ENCODE measurements at regions not wholly inside any gene's neighbourhood (a gene's known extent, or its start where the extent isn't known, plus 50 kb on each side); places are given as distances from the start of the nearest gene placed in this dataset.
"Not testable (repeated sequence)": the region's sequence is repeated elsewhere in the genome, so short reads cannot be mapped to it uniquely, and the experiment has no call there.

DNA sequence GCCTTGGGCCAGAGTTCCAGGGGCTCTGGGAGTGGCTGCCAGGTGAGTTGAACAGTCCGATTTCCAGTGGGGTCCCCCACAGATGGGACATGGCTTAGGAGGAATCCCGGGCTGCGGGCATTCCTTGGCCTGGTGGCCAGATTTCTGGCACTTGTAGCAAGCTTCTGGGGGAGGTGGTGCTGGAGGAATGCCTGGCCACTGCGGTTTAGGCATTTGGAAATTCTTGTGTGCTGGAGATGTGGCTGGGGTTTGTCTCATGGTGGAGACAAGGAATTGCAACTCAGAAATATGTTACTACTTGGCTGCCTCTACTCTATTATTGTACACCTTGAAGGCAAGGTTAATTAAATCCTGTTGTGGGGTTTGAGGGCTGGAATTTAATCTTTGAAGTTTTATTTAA, 779.8 kb downstream of the UQCRFS1 start:
- not testable (repeated sequence) for H3K4me3 Mint-ChIP-seq; H3K4me1 Mint-ChIP-seq (ENCODE audit: low read depth); H3K27ac Mint-ChIP-seq; H3K9me3 Mint-ChIP-seq; H3K36me3 Mint-ChIP-seq (ENCODE audit: low read depth); H3K27me3 Mint-ChIP-seq (ENCODE audit: low read depth); DNase-seq (ENCODE audit: low spot score)

DNA sequence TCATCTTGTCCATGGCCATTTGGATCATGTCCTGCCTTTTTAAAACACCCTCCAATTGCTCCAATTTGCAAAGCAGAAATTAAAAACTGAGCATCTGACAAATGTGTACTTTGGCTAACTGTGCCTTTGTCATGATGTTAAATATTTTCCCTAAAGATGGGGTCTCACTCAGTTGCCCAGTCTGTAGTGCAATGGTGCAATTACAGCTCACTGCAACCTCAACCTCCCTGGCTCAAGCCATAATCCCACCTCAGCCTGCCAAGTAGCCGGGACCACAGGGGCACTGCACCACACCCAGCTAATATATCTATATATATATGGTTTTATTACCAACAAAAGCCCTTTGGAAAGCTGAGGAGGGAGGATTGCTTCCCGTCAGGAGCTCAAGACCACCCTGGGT, 782.7 kb downstream of the UQCRFS1 start:
- H3K4me3 Mint-ChIP-seq = no peak overlapping the region
- no peaks in the 10 kb centered on the region for H3K9me3 Mint-ChIP-seq
- no peak for DNase-seq (ENCODE audit: low spot score)
- no peaks in the 10 kb centered on the region for H3K27me3 Mint-ChIP-seq (ENCODE audit: low read depth)
- no peaks in the 10 kb centered on the region for H3K4me1 Mint-ChIP-seq (ENCODE audit: low read depth)
- no peaks in the 10 kb centered on the region for H3K36me3 Mint-ChIP-seq (ENCODE audit: low read depth)
- no peak overlapping the region for H3K27ac Mint-ChIP-seq

DNA sequence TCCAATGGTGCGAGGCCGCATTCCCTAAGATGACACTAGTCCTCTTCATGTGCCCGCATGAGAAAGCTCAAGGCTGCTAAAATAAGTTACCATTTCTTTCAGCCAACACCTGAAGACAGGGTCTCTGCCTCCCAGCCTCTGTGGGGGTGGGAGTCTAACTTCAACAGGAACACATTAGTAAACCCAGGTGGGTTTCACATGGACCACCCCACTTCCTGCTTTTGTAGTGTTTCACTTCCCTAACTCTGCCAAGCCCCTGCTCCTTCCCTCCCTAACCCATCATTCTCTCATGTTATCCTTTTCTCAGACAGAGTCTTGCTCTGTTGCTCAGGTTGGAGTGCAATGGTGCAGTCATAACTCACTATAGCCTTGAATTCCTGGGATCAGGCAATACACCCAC, 783.6 kb downstream of the UQCRFS1 start:
- H3K9me3 Mint-ChIP-seq = no peaks in the 10 kb centered on the region
- no peaks in the 10 kb centered on the region for H3K4me1 Mint-ChIP-seq (ENCODE audit: low read depth)
- H3K27me3 Mint-ChIP-seq (ENCODE audit: low read depth) = no peaks in the 10 kb centered on the region
- H3K36me3 Mint-ChIP-seq (ENCODE audit: low read depth) = no peaks in the 10 kb centered on the region
- no peak for DNase-seq (ENCODE audit: low spot score)
- H3K27ac Mint-ChIP-seq = no peak overlapping the region
- H3K4me3 Mint-ChIP-seq = no peak overlapping the region

DNA sequence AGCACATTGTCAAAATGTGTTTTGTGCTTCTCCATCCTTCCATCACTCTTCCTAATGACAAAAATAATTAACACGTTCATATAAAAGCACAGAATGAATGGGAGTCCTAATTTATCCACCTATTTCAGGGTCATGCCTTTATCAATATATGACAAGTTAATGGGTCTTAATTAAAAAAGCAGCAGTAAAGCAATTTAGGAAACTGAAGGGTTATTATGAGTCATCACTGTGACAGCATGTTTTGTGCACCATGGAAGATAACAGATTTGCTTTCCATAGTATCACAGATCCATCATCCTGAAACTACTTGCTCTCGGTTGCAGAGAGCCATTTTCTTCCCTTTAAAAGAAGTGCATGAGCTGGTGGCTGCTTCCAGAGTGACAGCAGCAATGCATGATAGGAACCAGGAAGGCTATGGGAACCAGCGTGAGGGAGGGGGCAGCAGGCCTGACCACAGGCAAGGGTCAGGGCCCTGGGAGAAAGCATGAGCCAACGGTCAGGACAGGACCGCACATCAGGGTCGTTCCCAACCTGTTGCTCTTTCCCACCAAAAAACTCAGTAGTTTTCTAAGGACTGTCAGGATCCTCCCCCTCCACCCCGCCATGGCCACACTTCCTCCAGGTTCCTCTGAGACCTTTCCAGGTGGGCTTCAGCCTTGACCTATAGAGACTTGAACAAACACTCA, 784.1 kb downstream of the UQCRFS1 start:
- Mint-ChIP-seq H3K4me3 (no peak overlapping the region), H3K4me1 (ENCODE audit: low read depth) (no peaks in the 10 kb centered on the region), H3K27me3 (ENCODE audit: low read depth) (no peaks in the 10 kb centered on the region), H3K9me3 (no peaks in the 10 kb centered on the region), H3K27ac (no peak overlapping the region), H3K36me3 (ENCODE audit: low read depth) (no peaks in the 10 kb centered on the region)
- no peak for DNase-seq (ENCODE audit: low spot score)

DNA sequence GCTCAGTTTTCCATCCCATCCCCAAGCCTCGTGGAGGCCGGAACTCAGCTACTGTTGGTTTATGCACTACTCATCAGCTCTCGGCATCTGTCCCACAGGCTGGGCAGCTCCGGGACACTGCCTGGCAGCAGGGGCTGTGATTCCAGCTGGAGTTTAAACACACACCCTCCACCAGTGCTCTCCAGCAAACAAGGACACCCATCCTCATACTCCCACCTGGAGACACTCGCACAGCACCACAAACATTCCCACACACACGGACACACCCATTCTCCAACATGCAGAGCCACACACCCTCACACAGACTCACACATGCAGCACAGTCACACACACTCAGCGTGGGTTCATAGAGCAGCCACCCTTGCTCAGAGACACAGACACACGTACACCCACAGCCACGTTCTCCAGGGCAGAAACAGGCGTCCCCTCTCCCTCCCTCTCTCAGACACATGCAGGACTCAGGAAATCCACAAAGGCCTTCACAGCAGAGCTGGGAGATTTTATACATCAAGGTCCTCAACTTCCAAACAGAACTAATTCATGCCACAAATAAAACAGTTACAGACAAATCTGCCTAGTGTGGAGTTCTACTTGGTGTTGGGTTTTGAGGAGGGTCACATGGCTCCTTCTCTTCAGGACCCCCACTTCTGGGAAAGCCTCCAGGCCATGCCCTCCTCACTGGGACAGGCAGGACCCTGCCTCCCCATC, 785.4 kb downstream of the UQCRFS1 start:
- H3K9me3 Mint-ChIP-seq = no peaks in the 10 kb centered on the region

DNA sequence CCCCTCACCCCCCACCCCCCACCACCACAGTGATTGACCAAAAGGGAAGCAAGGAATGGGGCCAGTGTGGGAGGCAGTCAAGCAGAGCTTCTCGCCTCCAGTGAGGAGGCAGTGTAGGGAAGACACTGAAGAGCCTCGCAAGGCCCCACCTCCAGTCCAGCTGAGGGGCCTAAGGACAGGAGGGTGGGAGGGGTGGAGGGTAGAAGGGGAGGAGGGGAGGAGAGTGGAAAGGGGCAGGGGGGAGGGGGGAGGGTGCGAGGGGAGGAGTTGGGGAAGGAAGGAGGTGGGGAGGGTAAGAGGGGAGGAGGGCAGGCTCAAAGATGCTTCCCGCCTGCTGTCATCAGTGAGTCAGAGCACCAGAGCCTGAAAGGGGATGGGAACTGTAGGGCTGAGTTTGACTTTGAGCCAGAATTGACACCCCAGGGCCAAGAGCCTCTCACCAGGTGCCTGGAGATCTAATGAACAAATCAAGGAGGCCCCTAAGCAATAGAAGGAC, 786.2 kb downstream of the UQCRFS1 start:
- H3K27ac Mint-ChIP-seq = no peak overlapping the region
- no peaks in the 10 kb centered on the region for H3K36me3 Mint-ChIP-seq (ENCODE audit: low read depth)
- H3K4me1 Mint-ChIP-seq (ENCODE audit: low read depth) = no peaks in the 10 kb centered on the region
- H3K4me3 Mint-ChIP-seq = no peak overlapping the region
- H3K9me3 Mint-ChIP-seq = no peaks in the 10 kb centered on the region
- H3K27me3 Mint-ChIP-seq (ENCODE audit: low read depth) = no peaks in the 10 kb centered on the region
- DNase-seq (ENCODE audit: low spot score) = no peak

More for the DNA sequence above, 785.4 kb downstream of the UQCRFS1 start:
- Mint-ChIP-seq H3K27ac (no peak overlapping the region), H3K4me3 (no peak overlapping the region), H3K27me3 (ENCODE audit: low read depth) (no peaks in the 10 kb centered on the region), H3K36me3 (ENCODE audit: low read depth) (no peaks in the 10 kb centered on the region), H3K4me1 (ENCODE audit: low read depth) (no peaks in the 10 kb centered on the region)
- DNase-seq (ENCODE audit: low spot score) = no peak

DNA sequence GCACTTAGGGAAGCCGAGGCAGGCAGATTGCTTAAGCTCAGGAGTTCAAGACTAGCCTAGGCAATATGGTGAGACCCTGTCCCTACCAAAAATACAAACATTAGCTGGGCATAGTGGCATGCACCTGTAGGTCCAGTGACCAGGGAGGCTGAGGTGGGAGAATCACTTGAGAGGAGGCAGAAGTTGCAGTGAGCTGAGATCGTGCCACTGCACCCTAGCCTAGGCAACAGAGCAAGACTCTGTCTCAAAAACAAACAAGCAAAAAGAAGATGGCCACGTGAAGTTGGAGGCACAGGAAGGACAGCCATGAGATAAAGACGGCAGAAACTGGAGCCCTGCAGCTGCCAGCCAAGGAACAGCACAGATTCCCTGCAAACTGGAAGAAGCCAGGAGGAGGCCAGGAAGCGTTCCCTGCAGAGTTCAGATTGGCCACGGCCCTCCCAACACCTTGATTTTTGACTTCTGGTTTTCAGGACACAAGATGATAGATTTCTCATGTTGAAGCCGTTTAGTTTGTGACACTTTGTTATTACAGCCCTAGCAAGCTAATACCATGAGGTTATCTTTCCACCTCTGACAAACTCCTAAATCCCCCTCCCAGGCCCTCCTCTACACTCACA, 786.7 kb downstream of the UQCRFS1 start:
- H3K4me1 Mint-ChIP-seq (ENCODE audit: low read depth) = no peaks in the 10 kb centered on the region
- H3K27me3 Mint-ChIP-seq (ENCODE audit: low read depth) = no peaks in the 10 kb centered on the region
- no peak overlapping the region for H3K4me3 Mint-ChIP-seq
- H3K9me3 Mint-ChIP-seq = no peaks in the 10 kb centered on the region
- H3K27ac Mint-ChIP-seq = no peak overlapping the region
- DNase-seq (ENCODE audit: low spot score) = no peak
- H3K36me3 Mint-ChIP-seq (ENCODE audit: low read depth) = no peaks in the 10 kb centered on the region

DNA sequence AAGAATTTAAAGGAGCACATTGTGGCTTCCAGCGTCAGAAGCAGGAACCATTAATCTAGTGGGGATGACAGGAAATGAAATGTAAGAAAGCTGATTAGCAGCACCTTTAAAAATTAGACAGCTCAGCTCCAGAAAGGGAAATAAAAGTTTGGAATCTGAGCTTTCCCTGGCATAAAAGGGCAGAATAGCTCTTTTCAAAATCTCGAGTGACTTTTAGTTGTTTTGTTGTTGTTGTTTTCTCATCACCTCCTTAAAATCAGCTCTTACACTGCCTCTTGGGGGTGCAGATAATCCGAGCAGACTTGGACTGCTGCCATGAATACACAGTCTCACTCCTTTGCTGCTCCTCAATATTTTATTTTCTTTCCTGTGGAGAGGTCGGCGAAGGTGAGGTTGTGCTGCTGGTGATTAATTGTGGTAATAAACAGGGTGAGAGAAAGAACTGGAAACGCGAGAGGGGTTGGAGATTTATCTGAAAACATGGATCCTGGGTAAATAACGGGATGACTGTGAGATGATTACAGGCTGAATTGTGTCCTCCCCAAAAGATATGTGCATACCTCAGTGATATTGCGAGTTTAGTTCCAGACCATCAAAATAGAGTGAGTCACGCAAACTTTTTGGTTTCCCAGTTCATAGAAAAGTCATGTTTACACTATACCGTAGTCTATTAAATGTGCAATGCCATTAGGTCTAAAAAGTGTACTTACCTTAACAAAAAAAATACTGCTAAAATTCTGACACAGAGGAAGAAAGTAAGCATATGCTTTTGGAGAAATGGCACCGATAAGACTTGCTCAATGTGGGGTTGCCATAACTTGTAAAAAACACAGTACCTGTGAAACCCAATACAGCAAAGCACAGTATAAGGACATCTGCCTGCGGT, 787.7 kb downstream of the UQCRFS1 start:
- Mint-ChIP-seq H3K27me3 (ENCODE audit: low read depth) (no peaks in the 10 kb centered on the region), H3K4me1 (ENCODE audit: low read depth) (no peaks in the 10 kb centered on the region), H3K4me3 (no peak overlapping the region), H3K36me3 (ENCODE audit: low read depth) (no peaks in the 10 kb centered on the region), H3K9me3 (no peaks in the 10 kb centered on the region), H3K27ac (no peak overlapping the region)
- no peak for DNase-seq (ENCODE audit: low spot score)

DNA sequence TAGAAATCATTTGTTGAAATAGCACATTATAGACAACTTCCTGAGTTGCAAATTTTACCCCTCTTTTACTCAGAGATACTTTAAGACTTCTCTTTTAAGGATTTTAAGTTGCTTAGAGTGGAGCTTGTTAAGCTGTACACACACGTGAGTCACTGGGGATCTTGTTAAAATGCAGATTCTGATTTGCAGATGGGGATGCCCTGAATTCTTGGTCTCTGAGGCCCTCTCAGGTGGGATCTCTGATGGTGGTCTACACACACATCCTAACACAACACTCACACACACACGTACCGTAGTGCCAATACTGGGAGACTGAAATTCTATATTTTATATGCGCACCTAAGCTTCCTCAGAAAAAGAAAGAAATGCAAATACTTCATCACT, 788.3 kb downstream of the UQCRFS1 start:
- no peak overlapping the region for H3K4me3 Mint-ChIP-seq
- H3K27ac Mint-ChIP-seq = no peak overlapping the region

DNA sequence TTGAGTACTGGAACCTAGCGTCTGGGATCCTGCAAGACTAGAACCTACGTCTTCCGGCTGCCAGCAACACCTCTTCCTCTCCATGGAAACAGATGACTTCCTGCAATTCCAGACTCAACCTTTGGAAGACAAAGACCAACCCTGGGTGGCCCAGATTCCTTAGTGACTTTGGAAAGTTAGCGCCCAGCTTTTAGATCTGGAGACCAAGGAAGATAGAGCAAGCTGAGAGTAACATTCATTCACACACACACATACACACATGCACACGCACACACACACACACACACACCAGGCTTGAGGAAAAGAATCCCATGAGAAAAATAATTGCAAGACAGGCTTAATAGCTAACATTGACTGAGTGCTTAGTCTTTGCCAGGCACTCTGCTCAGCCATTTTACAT, 788.9 kb downstream of the UQCRFS1 start:
- Mint-ChIP-seq H3K4me1 (ENCODE audit: low read depth) (no peaks in the 10 kb centered on the region), H3K9me3 (no peaks in the 10 kb centered on the region), H3K27me3 (ENCODE audit: low read depth) (no peaks in the 10 kb centered on the region), H3K36me3 (ENCODE audit: low read depth) (no peaks in the 10 kb centered on the region), H3K4me3 (no peak overlapping the region), H3K27ac (no peak overlapping the region)
- no peak for DNase-seq (ENCODE audit: low spot score)

More for the DNA sequence above, 788.3 kb downstream of the UQCRFS1 start:
- DNase-seq (ENCODE audit: low spot score) = no peak
- H3K9me3 Mint-ChIP-seq = no peaks in the 10 kb centered on the region
- no peaks in the 10 kb centered on the region for H3K36me3 Mint-ChIP-seq (ENCODE audit: low read depth)
- no peaks in the 10 kb centered on the region for H3K27me3 Mint-ChIP-seq (ENCODE audit: low read depth)
- no peaks in the 10 kb centered on the region for H3K4me1 Mint-ChIP-seq (ENCODE audit: low read depth)

DNA sequence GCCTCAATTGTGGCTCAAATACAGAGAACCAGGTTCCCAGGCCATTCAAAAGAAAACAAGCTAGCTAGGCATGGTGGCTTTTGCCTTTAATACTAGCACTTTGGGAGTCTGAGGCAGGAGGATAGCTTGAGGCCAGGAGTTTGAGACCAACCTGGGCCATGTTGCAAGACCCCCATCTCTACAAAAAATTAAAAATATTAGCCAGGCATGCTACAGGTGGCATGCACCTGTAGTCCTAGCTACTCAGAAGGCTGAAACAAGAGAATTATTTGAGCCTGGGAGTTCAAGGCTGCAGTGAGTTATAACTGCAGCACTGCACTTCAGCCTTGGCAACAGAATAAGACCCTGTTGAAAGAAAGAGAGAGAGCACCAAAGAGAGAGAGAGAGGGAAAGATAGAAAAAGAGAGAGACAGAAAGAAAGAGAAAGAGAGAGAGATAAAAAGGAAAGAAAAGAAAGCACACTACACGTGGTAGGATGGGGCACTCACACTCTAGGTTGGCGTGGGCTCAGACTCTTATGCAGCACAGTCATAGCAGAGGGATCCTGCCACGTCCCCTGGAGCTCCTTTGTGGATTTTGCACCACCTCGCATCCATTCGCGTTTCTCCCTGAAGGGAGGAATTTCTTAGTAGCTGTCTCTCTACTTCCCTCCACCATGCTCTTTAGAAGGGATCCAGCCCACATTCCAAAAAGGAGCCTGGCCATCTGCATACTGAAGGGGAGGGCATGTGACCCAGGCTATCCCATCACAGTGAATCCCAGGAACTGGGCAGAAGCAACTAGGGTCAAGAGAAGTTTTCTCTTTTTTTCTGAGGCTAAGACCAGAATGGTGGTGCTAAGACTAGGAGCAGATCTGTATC, 789.9 kb downstream of the UQCRFS1 start:
- DNase-seq (ENCODE audit: low spot score) = no peak
- Mint-ChIP-seq H3K27me3 (ENCODE audit: low read depth) (no peaks in the 10 kb centered on the region), H3K4me1 (ENCODE audit: low read depth) (no peaks in the 10 kb centered on the region), H3K4me3 (no peak overlapping the region), H3K36me3 (ENCODE audit: low read depth) (no peaks in the 10 kb centered on the region), H3K9me3 (no peaks in the 10 kb centered on the region), H3K27ac (no peak overlapping the region)

DNA sequence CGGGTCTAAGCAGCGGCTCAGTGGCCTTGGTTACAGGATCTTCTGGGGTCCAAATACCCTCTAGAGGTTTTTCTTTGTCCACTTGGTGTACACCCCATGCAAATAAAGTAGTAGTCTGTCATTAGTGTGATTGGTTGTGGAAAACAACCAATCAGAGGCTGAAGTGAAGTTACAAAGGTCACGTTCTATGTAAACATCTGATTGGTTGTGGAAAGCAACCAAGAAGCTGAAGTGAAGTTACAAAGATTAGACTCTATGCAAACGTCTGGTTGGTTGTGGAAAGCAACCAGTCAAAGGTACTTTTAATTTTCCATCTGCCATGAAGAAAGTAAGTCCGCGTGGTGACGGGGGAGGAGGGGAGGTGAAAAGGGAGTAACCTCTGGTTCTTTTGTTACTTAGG, 790.9 kb downstream of the UQCRFS1 start:
- Mint-ChIP-seq H3K27ac (no peak overlapping the region), H3K36me3 (ENCODE audit: low read depth) (no peaks in the 10 kb centered on the region), H3K4me1 (ENCODE audit: low read depth) (no peaks in the 10 kb centered on the region), H3K4me3 (no peak overlapping the region), H3K27me3 (ENCODE audit: low read depth) (no peaks in the 10 kb centered on the region), H3K9me3 (no peaks in the 10 kb centered on the region)
- no peak for DNase-seq (ENCODE audit: low spot score)
